ENCODE measurements at regions not wholly inside any gene's neighbourhood (a gene's known extent, or its start where the extent isn't known, plus 50 kb on each side); places are given as distances from the start of the nearest gene placed in this dataset.

- Histone ChIP-seq H4K8ac (replicated peaks; ENCODE audit: insufficient read length, low read depth, low read length) (no peak overlapping the region), H3K27me3 (ENCODE audit: insufficient read depth, low read length) (no peaks in the 10 kb centered on the region), H3K9ac (ENCODE audit: extremely low read depth, insufficient read length, low read length) (no peak overlapping the region), H3K4me2 (ENCODE audit: insufficient read depth, insufficient read length, low read length) (no peak overlapping the region), H2BK12ac (ENCODE audit: insufficient read length, low read depth, low read length) (no peak overlapping the region), H3K56ac (ENCODE audit: insufficient read length, low read depth, low read length) (no peak overlapping the region), H3K14ac (ENCODE audit: insufficient read depth, low read length) (no peak overlapping the region), H3T11ph (ENCODE audit: low read length) (no peak overlapping the region), H4K20me1 (ENCODE audit: control insufficient read depth, insufficient read depth, insufficient read length) (no peaks in the 10 kb centered on the region), H4K5ac (ENCODE audit: insufficient read length, low read depth, low read length) (no peak overlapping the region), H3K9me3 (ENCODE audit: control insufficient read depth, low read depth, low read length) (no peaks in the 10 kb centered on the region), H3K18ac (ENCODE audit: insufficient read length, low read depth, low read length) (no peak overlapping the region), H3K27ac (ENCODE audit: insufficient read length, low read depth, low read length) (no peak overlapping the region), H3K79me1 (ENCODE audit: insufficient read depth, low read depth, low read length, poor library complexity, severe bottlenecking) (no peaks in the 10 kb centered on the region), H2BK20ac (ENCODE audit: low read depth, low read length, poor library complexity, severe bottlenecking) (no peak overlapping the region), H3K4me1 (ENCODE audit: insufficient read depth, low read length) (no peaks in the 10 kb centered on the region), H2BK15ac (ENCODE audit: low read depth, low read length) (no peak overlapping the region), H3K23me2 (ENCODE audit: insufficient read length, low read depth, low read length, poor library complexity, severe bottlenecking) (no peaks in the 10 kb centered on the region), H2AK5ac (ENCODE audit: insufficient read length, low read length) (no peak overlapping the region), H3K79me2 (ENCODE audit: insufficient read depth, low read length) (no peaks in the 10 kb centered on the region), H3K23ac (ENCODE audit: insufficient read length, low read depth, low read length) (no peak overlapping the region), H2BK5ac (ENCODE audit: insufficient read length, low read length) (no peak overlapping the region), H2BK120ac (ENCODE audit: low read depth, low read length, poor library complexity, severe bottlenecking) (no peak overlapping the region), H4K91ac (ENCODE audit: insufficient read length, low read depth, low read length) (no peak overlapping the region), H3K4ac (ENCODE audit: low read depth, low read length) (no peak overlapping the region), H2AFZ (ENCODE audit: low read length) (no peak overlapping the region)
- Mint-ChIP-seq H3K9me3 (no peaks in the 10 kb centered on the region), H3K36me3 (ENCODE audit: insufficient read depth in 1 of 3, low read depth in 3 of 3) (no peaks in the 10 kb centered on the region), H3K27me3 (ENCODE audit: low read depth) (peaks cover 23% of the 10 kb centered on the region), H3K4me3 (no peak overlapping the region), H3K4me1 (peaks cover 8 to 12% of the 10 kb centered on the region in 2 experiments), H3K27ac (no peak overlapping the region)
- DNase-seq, result peak; percentile 7
- no CpG with 5 or more reads among the region's 13 CpGs for WGBS (ENCODE audit: extremely low coverage, insufficient read length, low lambda C conversion rate)
- TF ChIP-seq CTCF (conservative IDR thresholded peaks at IDR 0.05), result no peak
These were observed 307.2 kb downstream of the TEX29 start for GRCh38 chr13:111627596-111627995.
